ENCODE measurements at regions not wholly inside any gene's neighbourhood (a gene's known extent, or its start where the extent isn't known, plus 50 kb on each side); places are given as distances from the start of the nearest gene placed in this dataset.

DNA sequence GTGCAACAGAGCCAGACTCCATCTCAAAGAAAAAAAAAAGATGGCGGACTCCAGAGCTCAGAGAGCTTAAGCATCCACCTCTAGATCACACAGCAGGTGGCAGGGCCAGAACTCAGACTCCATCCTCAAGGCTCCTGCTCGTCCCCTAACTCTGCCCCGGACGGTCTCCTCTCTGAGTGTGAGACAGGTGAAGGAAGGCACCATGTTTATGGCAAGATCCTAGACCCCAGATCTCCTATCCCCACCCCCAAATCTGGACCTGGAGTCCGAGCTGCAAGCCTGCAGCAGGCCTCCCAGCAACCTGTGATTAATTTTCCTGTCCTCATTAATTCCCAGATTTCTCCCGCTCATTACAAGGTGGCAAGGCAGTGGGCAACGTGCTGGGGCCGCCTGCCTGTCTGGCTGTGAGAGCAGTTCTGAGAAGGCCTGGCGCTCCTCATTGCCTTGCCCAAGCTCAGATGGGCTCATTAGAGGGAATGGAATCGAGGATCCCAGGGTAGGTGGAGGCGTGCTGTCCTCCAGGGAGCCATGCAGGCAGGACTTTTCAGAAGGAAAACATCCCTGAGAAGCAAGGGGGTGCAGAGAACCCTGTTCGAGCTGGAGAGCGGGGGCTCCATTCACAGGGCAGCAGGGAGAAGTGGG is 296.6 kb upstream of the RTL1 start:
- TF ChIP-seq, protein P1, sequence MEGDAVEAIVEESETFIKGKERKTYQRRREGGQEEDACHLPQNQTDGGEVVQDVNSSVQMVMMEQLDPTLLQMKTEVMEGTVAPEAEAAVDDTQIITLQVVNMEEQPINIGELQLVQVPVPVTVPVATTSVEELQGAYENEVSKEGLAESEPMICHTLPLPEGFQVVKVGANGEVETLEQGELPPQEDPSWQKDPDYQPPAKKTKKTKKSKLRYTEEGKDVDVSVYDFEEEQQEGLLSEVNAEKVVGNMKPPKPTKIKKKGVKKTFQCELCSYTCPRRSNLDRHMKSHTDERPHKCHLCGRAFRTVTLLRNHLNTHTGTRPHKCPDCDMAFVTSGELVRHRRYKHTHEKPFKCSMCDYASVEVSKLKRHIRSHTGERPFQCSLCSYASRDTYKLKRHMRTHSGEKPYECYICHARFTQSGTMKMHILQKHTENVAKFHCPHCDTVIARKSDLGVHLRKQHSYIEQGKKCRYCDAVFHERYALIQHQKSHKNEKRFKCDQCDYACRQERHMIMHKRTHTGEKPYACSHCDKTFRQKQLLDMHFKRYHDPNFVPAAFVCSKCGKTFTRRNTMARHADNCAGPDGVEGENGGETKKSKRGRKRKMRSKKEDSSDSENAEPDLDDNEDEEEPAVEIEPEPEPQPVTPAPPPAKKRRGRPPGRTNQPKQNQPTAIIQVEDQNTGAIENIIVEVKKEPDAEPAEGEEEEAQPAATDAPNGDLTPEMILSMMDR (IDR thresholded peaks at IDR 0.05): no peak
- Histone ChIP-seq H3K27ac (no peak overlapping the region), H3K4me1 (no peaks in the 10 kb centered on the region), H3K9me3 (peaks cover 0 to 2% (median 0%) of the 10 kb centered on the region in 3 donors), H3K36me3 (no peaks in the 10 kb centered on the region), H3K4me3 (no peak overlapping the region), H3K27me3 (no peaks in the 10 kb centered on the region)
- DNase-seq: no peak
- intact Hi-C loops (cut with DNase I; ENCODE audit: low total_unique reads): no loop called here

DNA sequence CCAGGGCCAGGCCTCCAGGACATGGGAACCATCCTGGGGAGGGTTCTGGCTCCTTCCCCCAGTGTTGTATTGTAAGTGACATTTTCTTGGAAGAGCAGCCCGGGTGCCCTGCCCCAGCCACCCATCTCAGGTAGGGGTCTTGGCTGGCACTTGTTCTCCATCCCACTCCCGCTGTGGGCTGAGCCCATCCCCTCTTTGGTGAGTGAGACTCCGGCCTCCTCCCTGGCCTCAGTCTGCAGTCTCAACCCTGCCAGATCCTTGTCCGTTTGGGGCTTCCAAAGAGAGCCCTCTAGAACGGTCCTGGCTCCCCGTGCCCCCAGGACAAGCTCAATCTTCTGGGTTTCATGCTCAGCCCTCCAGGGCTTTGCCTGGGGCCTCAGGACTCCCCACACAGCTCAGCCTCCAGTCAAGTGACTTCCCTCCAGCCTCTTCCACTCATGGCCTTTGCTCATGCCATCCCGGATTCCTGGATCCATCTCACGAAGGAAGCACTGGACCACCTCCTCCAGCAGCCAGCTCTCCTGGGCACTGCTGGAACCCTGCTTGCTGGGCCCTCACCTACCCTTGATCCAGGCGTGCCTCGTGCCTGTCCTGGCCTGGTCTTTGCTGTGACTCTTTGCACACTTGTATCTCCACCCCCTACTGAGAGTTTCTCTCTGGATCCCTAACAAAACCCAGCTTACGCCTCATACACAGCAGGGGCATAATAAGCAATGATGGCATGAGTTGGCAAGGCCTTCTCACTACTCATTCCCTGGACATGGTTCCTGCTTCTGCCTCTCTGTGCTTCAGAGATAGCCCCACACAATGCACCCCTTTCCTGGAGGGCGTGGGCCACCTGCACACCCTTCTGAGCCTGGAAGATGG is 297.4 kb upstream of the RTL1 start:
- TF ChIP-seq, protein P1 (IDR thresholded peaks at IDR 0.05): no peak

DNA sequence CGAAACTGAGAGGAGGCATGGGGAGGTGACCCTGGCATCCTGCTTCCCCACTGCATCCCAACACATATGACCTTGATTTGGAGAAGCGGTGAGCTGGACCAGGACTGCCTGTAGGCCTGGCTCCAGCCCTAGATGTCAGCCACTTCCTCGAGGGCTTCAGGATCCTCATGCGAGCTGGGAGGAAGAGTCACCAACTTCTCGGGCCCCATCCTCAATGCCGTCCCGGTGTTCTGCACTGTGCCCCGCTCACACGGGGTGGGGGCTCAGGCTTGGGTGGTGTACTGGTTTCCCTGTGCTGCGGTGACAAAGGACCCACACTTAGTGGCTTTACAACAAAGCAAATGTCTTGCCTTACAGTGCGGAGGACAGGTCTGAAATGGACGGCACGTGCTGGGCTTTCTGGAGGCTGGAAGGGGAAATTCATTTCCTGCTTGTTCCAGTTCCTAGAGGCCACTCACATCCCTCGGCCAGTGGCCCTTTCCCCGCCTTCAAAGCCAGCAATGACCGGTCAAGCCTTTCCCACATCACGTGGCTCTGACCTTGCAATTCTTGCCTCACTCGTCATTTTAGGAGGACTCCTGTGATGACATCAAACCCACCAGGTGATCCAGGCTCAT is 298.1 kb upstream of the RTL1 start:
- DNase-seq: peak in 1 of 2 donors; percentile 40
- Histone ChIP-seq H3K4me3 (no peak overlapping the region), H3K4me1 (no peaks in the 10 kb centered on the region), H3K36me3 (no peaks in the 10 kb centered on the region), H3K27ac (no peak overlapping the region), H3K27me3 (no peaks in the 10 kb centered on the region), H3K9me3 (peaks cover 0 to 12% (median 0%) of the 10 kb centered on the region in 3 donors)
- TF ChIP-seq, protein P1 (IDR thresholded peaks at IDR 0.05): no peak
- intact Hi-C loops (cut with DNase I; ENCODE audit: low total_unique reads): no loop called here

More for the DNA sequence above, 297.4 kb upstream of the RTL1 start:
- Histone ChIP-seq H3K27me3 (no peaks in the 10 kb centered on the region), H3K9me3 (peaks cover 0 to 10% (median 0%) of the 10 kb centered on the region in 3 donors), H3K36me3 (no peaks in the 10 kb centered on the region), H3K27ac (no peak overlapping the region), H3K4me1 (no peaks in the 10 kb centered on the region), H3K4me3 (no peak overlapping the region)
- no peak for DNase-seq
- intact Hi-C loops (cut with DNase I; ENCODE audit: low total_unique reads): no loop called here

DNA sequence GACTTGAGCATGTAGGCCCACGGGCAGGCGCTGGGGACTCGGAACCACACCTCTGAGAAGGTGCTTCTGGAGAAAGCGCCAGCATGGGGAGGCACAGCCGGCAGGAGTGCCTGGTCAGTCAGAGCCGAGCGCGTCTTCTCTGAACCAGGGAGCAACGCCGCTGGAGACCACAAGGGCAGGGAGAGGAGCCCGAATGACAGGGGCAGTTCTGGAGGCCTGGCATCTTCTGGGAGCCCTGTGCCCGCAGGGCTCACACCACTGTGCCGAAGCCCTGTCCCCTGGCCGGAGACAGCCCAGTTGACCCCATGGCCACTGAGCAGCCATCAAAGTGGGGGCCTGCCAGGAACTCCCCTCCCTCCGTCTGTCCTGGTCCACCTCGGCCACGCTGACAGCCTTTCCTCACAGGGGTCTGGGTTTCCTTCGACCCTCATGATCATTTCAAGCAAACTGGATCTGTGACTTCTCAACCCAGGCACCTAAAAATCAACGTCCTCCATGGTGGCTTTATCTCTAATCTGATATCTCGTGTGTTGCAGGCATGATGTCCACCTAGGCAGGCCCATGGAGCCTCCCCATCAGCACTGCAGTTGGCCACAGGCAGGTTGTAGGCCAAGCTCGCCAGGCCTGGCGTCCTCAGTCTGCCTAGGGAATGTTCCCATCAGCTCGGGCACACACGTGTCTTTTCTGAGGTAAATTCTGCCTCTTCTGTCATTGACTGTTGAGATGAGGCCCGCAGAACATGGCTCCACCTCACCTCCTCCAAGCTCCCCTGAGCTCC is 299.3 kb upstream of the RTL1 start:
- Histone ChIP-seq H3K27me3 (no peaks in the 10 kb centered on the region), H3K9me3 (peaks cover 0 to 15% (median 0%) of the 10 kb centered on the region in 3 donors), H3K4me1 (no peaks in the 10 kb centered on the region), H3K27ac (no peak overlapping the region), H3K36me3 (no peaks in the 10 kb centered on the region), H3K4me3 (no peak overlapping the region)
- intact Hi-C loops (cut with DNase I; ENCODE audit: low total_unique reads): no loop called here
- DNase-seq: no peak
- TF ChIP-seq, protein P1 (IDR thresholded peaks at IDR 0.05): no peak

DNA sequence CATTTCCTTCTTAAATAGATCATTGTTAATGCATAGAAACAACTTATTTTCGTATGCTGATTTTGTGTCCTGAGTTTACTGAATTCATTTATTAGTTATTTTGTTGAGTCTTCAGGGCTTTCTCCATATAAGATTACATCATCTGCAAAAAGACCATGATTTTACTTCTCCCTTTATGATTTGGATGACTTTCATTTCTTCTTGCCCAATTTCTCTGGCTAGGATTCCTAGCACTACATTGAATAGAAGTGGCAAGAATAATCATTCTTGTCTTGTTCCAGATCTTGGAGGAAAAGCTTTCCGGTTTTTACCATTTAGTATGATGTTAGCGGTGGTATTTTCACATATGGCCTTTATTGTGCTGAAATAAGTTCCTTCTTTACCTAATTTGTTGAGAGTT is 303.0 kb upstream of the RTL1 start:
- H3K4me1 ChIP-seq: no peaks in the 10 kb centered on the region
- H3K27me3 ChIP-seq: no peaks in the 10 kb centered on the region
- intact Hi-C loops (cut with DNase I; ENCODE audit: low total_unique reads): no loop called here
- DNase-seq: no peak
- H3K27ac ChIP-seq: no peak overlapping the region
- TF ChIP-seq, protein P1 (IDR thresholded peaks at IDR 0.05): no peak
- no peaks in the 10 kb centered on the region for H3K36me3 ChIP-seq
- H3K9me3 ChIP-seq: peaks cover 5 to 32% (median 14%) of the 10 kb centered on the region in 3 donors
- no peak overlapping the region for H3K4me3 ChIP-seq

All from tibial artery (tissue), 4 donors.